K562 (cell line): ENCODE measurements at regions not wholly inside any gene's neighbourhood (a gene's known extent, or its start where the extent isn't known, plus 50 kb on each side); places are given as distances from the start of the nearest gene placed in this dataset. TPM values are rescaled to one million over a fixed set of nuclear protein-coding genes. Genes with fewer than 3 reads are reported as not detected.

Experiments used
- ATAC-seq: fragments of 200-7000 bp; cut with Tn5 transposase; 3 replicates; pipeline ENCODE4 v1.9.1; 2020; ENCODE audit warnings: moderate library complexity
- BruUV-seq: library from RNA; stranded (reverse); fragments of 400-500 nt; replicated peaks from 2 replicates; lab custom pipeline; 2021; lab: Mats Ljungman, UMichigan
- CTCF ChIA-PET: fragments of 300-600 bp; formaldehyde crosslinking; extraction: SDS; loops from one replicate; lab custom pipeline; 2021; ENCODE audit warnings: low intra/inter-chr PET ratio; lab: Yijun Ruan, JAX
- POLR2A ChIA-PET: fragments of 300-600, 350-650 bp; sonication (Branson Sonifier 250); formaldehyde crosslinking; extraction: SDS; loops from one replicate; lab custom pipeline; 2021; ENCODE audit warnings: antibody characterized with exemption, inconsistent platforms; lab: Yijun Ruan, JAX
- DNase-seq, 4 experiments: peaks; one replicate each; pipeline versions ENCODE4 v3.0.0 to v3.0.0-alpha.2; 2011 to 2018; ENCODE audit warnings: low spot score in 3 of 4, mixed read lengths in 3 of 4; ENCODE audit errors: extremely low read depth in 1 of 4
- FAIRE-seq: peaks from 2 replicates; lab custom pipeline; 2011; peaks lifted over from hg19 to GRCh38; lab: Jason Lieb, UNC
- H2AFZ ChIP-seq: 2 replicates; pipeline ENCODE4 v1.6.0; 2011; ENCODE audit warnings: low read depth, low read length, control low read depth, inconsistent platforms
- H3K27ac ChIP-seq: fragments of 200-600 bp; 3 replicates; pipeline ENCODE4 v1.8.0; 2011; ENCODE audit warnings: low read depth, mild to moderate bottlenecking, control low read depth, inconsistent platforms, low read length, moderate library complexity, mixed read lengths; ENCODE audit errors: extremely low read depth
- H3K27me3 ChIP-seq, 2 experiments: fragments of 300-600 bp in 1 of 2; 2 replicates in 1 of 2; 3 replicates in 1 of 2; pipeline versions ENCODE4 v1.6.0 to v1.8.0; 2011; ENCODE audit warnings: inconsistent platforms in 2 of 2, low read length in 2 of 2, mild to moderate bottlenecking in 1 of 2, mixed read lengths in 1 of 2, moderate library complexity in 1 of 2; ENCODE audit not compliant: control insufficient read depth in 2 of 2, insufficient read depth in 2 of 2
- H3K36me3 ChIP-seq: fragments of 300-600 bp; 3 replicates; pipeline ENCODE4 v1.8.0; 2011; ENCODE audit warnings: mild to moderate bottlenecking, low read length, inconsistent platforms; ENCODE audit not compliant: control insufficient read depth, insufficient read depth
- H3K4me1 ChIP-seq, 2 experiments: fragments of 200-600 bp in 1 of 2; replicated peaks in 1 of 2; 2 replicates in 1 of 2; 3 replicates in 1 of 2; pipeline versions ENCODE4 v1.5.1 to v1.8.0; 2011; ENCODE audit warnings: inconsistent platforms in 2 of 2, low read length in 2 of 2, mild to moderate bottlenecking in 1 of 2, mixed read lengths in 1 of 2, moderate library complexity in 1 of 2; ENCODE audit not compliant: control insufficient read depth in 2 of 2, insufficient read depth in 2 of 2
- H3K4me2 ChIP-seq: 2 replicates; pipeline ENCODE4 v1.6.1; 2011; ENCODE audit warnings: low read length, control low read depth, inconsistent platforms, mixed read lengths; ENCODE audit not compliant: insufficient read depth
- H3K4me3 ChIP-seq: fragments of 200-600 bp; sonication (generic), shearing (Covaris generic); 2 replicates; pipeline ENCODE4 v1.5.1; 2016; ENCODE audit warnings: control low read depth, inconsistent platforms
- H3K79me2 ChIP-seq: fragments of 200-600 bp; 3 replicates; pipeline ENCODE4 v1.8.0; 2011; ENCODE audit warnings: low read length, inconsistent platforms; ENCODE audit not compliant: control insufficient read depth, insufficient read depth
- H3K9ac ChIP-seq, 2 experiments: 2 replicates each; pipeline versions ENCODE4 v1.6.0 to v1.6.1; 2011; ENCODE audit warnings: low read depth in 2 of 2, low read length in 2 of 2, control low read depth in 1 of 2, inconsistent platforms in 1 of 2, mild to moderate bottlenecking in 1 of 2, mixed read lengths in 1 of 2; ENCODE audit not compliant: insufficient read depth in 1 of 2
- H3K9me1 ChIP-seq: one replicate; pipeline ENCODE4 v1.6.0; 2011; ENCODE audit warnings: inconsistent platforms, mild to moderate bottlenecking, low read length, moderate library complexity; ENCODE audit not compliant: control insufficient read depth, insufficient read depth
- H3K9me3 ChIP-seq: replicated peaks from 2 replicates; pipeline ENCODE4 v1.5.1; 2011; ENCODE audit warnings: low read depth, low read length, inconsistent platforms; ENCODE audit not compliant: control insufficient read depth, insufficient read depth
- H4K20me1 ChIP-seq: replicated peaks from 2 replicates; pipeline ENCODE4 v1.6.1; 2011; ENCODE audit warnings: low read length, inconsistent platforms, mixed read lengths; ENCODE audit not compliant: control insufficient read depth, insufficient read depth
- ESRRB ChIP-seq: fragments of 250-450 bp; sonication (Bioruptor Pico); IDR thresholded peaks from 2 replicates; pipeline ENCODE4 v1.5.0; 2020; ENCODE audit warnings: mild to moderate bottlenecking, moderate library complexity, borderline replicate concordance
- HSF4 ChIP-seq: fragments of 250-450 bp; sonication (Bioruptor Pico); IDR thresholded peaks from 2 replicates; pipeline ENCODE4 v2.1.2; 2022; ENCODE audit warnings: mild to moderate bottlenecking, moderate library complexity, borderline replicate concordance
- JUND ChIP-seq, 2 experiments: IDR thresholded peaks; 2 replicates in 1 of 2; 3 replicates in 1 of 2; pipeline ENCODE4 v1.6.1; 2011; ENCODE audit warnings: borderline replicate concordance in 2 of 2, low read depth in 2 of 2, low read length in 2 of 2, improper control_type of control experiment in 1 of 2, missing biosample characterization in 1 of 2, missing genetic modification characterization in 1 of 2, missing genetic modification reagents in 1 of 2
- MBD2 ChIP-seq: sonication (generic); IDR thresholded peaks from 2 replicates; pipeline ENCODE4 v1.6.1; 2016; ENCODE audit warnings: low read depth, borderline replicate concordance
- PCBP1 ChIP-seq: fragments of 200-400 bp; formaldehyde crosslinking; IDR thresholded peaks from 2 replicates; pipeline ENCODE4 v1.6.1; 2018; ENCODE audit warnings: mild to moderate bottlenecking, low read depth, low read length; ENCODE audit not compliant: poor library complexity, severe bottlenecking
- ZNF232 ChIP-seq: sonication (generic); formaldehyde crosslinking; IDR thresholded peaks from 2 replicates; pipeline ENCODE4 v1.8.0; 2022; ENCODE audit warnings: mild to moderate bottlenecking, missing genetic modification reagents
- ZNF586 ChIP-seq: fragments of 450-650 bp; formaldehyde crosslinking; conservative IDR thresholded peaks from 2 replicates; pipeline ENCODE4 v1.4.0; 2020; ENCODE audit warnings: mild to moderate bottlenecking, moderate library complexity
- ZNF77 ChIP-seq: fragments of 250-450 bp; sonication (Bioruptor Pico); IDR thresholded peaks from 2 replicates; pipeline ENCODE4 v1.5.0; 2020
- WGBS: fragments of 100-300 bp; shearing (Covaris generic); methylation state at CpG from one replicate; pipeline ENCODE4 v1.1.6; 2016; ENCODE audit warnings: low coverage, mixed read lengths; ENCODE audit not compliant: insufficient coverage; ENCODE audit errors: missing lambda C conversion rate; 5-methylcytosine and 5-hydroxymethylcytosine counted together
- in situ Hi-C: fragments of 300-500 bp; cut with MboI; formaldehyde crosslinking; loops from 4 replicates; pipeline ENCODE4 v1.15.0; 2018; ENCODE audit warnings: inconsistent platforms, mixed read lengths
- intact Hi-C: fragments of 100-400 bp; cut with micrococcal nuclease; formaldehyde crosslinking; loops from 2 replicates; pipeline ENCODE4 v1.14.2; 2022
- small RNA-seq: library from RNA; depleted of rRNA; stranded (forward); fragments of <200 nt; gene quantifications from one replicate; pipeline ENCODE3, GENCODE V24; 2014
- TF ChIP-seq, protein P1 (sequence below): fragments of 450-650 bp; IDR thresholded peaks from 2 replicates; pipeline ENCODE4 v1.6.1; 2017; ENCODE audit warnings: antibody characterized with exemption, mild to moderate bottlenecking

DNA sequence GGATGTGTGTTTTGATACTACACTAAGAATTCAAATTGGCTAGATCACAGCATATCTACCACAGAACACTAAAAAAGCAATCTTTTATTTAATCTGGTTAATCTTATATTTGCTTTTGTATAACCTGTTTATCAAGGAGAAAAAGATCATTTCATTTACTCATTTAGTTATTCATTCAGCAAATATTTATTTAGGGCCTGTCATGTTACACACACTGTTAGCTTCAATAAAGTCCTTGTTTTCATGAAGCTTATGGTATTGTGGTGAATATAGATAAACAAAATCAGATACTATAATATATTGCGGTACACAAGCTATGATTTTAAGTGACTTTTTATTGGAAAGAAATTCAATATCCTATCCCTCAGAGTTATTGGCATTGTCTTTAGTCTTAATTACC is 350.8 kb downstream of the LRFN5 start:
- no peak overlapping the region for H3K4me3 ChIP-seq
- no peak overlapping the region for H3K4me2 ChIP-seq
- H4K20me1 ChIP-seq: no peaks in the 10 kb centered on the region
- intact Hi-C loops: loop anchor here (10.0 kb wide), 1 partner anchor 907 kb away; no protein-coding TSS in a partner anchor
- no peak overlapping the region for H2AFZ ChIP-seq
- H3K9me3 ChIP-seq: no peaks in the 10 kb centered on the region
- CTCF ChIA-PET: no interaction called here
- BruUV-seq: no TSS peak
- H3K27ac ChIP-seq: no peak overlapping the region
- no peak for ATAC-seq
- no peaks in the 10 kb centered on the region for H3K36me3 ChIP-seq
- H3K27me3 ChIP-seq: no peaks in the 10 kb centered on the region
- no peaks in the 10 kb centered on the region for H3K79me2 ChIP-seq
- no peak overlapping the region for H3K9ac ChIP-seq
- no peak for TF ChIP-seq ZNF232
- no peak for TF ChIP-seq ZNF77 (CRISPR knock-in tag)
- no peak for TF ChIP-seq HSF4 (CRISPR knock-in tag)
- TF ChIP-seq MBD2: no peak
- TF ChIP-seq JUND (IDR thresholded peaks at IDR 0.05; ENCODE audit: borderline replicate concordance, low read depth, low read length): no peak
- TF ChIP-seq JUND (tag; IDR thresholded peaks at IDR 0.05; ENCODE audit: borderline replicate concordance, low read depth, low read length): no peak
- no peak for TF ChIP-seq ESRRB (CRISPR knock-in tag)
- TF ChIP-seq ZNF586 (CRISPR knock-in tag): no peak
- TF ChIP-seq PCBP1: no peak
- TF ChIP-seq, protein P1, sequence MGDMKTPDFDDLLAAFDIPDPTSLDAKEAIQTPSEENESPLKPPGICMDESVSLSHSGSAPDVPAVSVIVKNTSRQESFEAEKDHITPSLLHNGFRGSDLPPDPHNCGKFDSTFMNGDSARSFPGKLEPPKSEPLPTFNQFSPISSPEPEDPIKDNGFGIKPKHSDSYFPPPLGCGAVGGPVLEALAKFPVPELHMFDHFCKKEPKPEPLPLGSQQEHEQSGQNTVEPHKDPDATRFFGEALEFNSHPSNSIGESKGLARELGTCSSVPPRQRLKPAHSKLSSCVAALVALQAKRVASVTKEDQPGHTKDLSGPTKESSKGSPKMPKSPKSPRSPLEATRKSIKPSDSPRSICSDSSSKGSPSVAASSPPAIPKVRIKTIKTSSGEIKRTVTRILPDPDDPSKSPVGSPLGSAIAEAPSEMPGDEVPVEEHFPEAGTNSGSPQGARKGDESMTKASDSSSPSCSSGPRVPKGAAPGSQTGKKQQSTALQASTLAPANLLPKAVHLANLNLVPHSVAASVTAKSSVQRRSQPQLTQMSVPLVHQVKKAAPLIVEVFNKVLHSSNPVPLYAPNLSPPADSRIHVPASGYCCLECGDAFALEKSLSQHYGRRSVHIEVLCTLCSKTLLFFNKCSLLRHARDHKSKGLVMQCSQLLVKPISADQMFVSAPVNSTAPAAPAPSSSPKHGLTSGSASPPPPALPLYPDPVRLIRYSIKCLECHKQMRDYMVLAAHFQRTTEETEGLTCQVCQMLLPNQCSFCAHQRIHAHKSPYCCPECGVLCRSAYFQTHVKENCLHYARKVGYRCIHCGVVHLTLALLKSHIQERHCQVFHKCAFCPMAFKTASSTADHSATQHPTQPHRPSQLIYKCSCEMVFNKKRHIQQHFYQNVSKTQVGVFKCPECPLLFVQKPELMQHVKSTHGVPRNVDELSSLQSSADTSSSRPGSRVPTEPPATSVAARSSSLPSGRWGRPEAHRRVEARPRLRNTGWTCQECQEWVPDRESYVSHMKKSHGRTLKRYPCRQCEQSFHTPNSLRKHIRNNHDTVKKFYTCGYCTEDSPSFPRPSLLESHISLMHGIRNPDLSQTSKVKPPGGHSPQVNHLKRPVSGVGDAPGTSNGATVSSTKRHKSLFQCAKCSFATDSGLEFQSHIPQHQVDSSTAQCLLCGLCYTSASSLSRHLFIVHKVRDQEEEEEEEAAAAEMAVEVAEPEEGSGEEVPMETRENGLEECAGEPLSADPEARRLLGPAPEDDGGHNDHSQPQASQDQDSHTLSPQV: no peak
- TF ChIP-seq, all 486 proteins: peak for 0
- POLR2A ChIA-PET: no interaction called here
- in situ Hi-C loops: no loop called here
- no peaks in the 10 kb centered on the region for H3K9me1 ChIP-seq
- no peaks in the 10 kb centered on the region for H3K4me1 ChIP-seq
- WGBS: 0% methylated on average over 1 of the region's 1 CpG
- DNase-seq (no peak), FAIRE-seq (no peak)

Small RNA genes in the stretch of these regions (small RNA-seq; reads per million reads assigned to genes)
- not detected for gene AL163153.1
- gene AL358913.1: not detected
- not detected for gene AL442163.3
